ENCODE measurements at regions not wholly inside any gene's neighbourhood (a gene's known extent, or its start where the extent isn't known, plus 50 kb on each side); places are given as distances from the start of the nearest gene placed in this dataset.

GRCh38 chr4:58543465-58543864 lies 1433.3 kb upstream of the IGFBP7 start:
- no peak overlapping the region for H3K27ac ChIP-seq
- no peak for DNase-seq (ENCODE audit: low spot score)
- CTCF ChIA-PET = interaction anchor here (0.6 kb wide), 1 partner anchor 1071 kb away, joined by 3 read pairs; no protein-coding TSS in a partner anchor
- POLR2A ChIA-PET (ENCODE audit: low non-redundant PET) = no interaction called here
- no peak for TF ChIP-seq CTCF (conservative IDR thresholded peaks at IDR 0.05; ENCODE audit: low read depth)

GRCh38 chr4:58541926-58542325 lies 1431.7 kb upstream of the IGFBP7 start:
- no peak for TF ChIP-seq CTCF (conservative IDR thresholded peaks at IDR 0.05; ENCODE audit: low read depth)
- no peak for DNase-seq (ENCODE audit: low spot score)
- no peak overlapping the region for H3K27ac ChIP-seq
- CTCF ChIA-PET = no interaction called here
- POLR2A ChIA-PET (ENCODE audit: low non-redundant PET) = no interaction called here

- CTCF ChIA-PET = no interaction called here
- POLR2A ChIA-PET (ENCODE audit: low non-redundant PET) = no interaction called here
- DNase-seq (ENCODE audit: low spot score) = no peak
- no peak for TF ChIP-seq CTCF (conservative IDR thresholded peaks at IDR 0.05; ENCODE audit: low read depth)
- no peak overlapping the region for H3K27ac ChIP-seq
Observed at GRCh38 chr4:58522765-58523382, 1412.7 kb upstream of the IGFBP7 start.

GRCh38 chr4:58515226-58515625 lies 1405.0 kb upstream of the IGFBP7 start:
- CTCF ChIA-PET = no interaction called here
- POLR2A ChIA-PET (ENCODE audit: low non-redundant PET) = no interaction called here
- no peak for DNase-seq (ENCODE audit: low spot score)
- H3K27ac ChIP-seq = no peak overlapping the region
- no peak for TF ChIP-seq CTCF (conservative IDR thresholded peaks at IDR 0.05; ENCODE audit: low read depth)

GRCh38 chr4:58514299-58514698 lies 1404.1 kb upstream of the IGFBP7 start:
- ChIA-PET CTCF (no interaction called here), POLR2A (ENCODE audit: low non-redundant PET) (no interaction called here)
- no peak for DNase-seq (ENCODE audit: low spot score)
- no peak overlapping the region for H3K27ac ChIP-seq
- no peak for TF ChIP-seq CTCF (conservative IDR thresholded peaks at IDR 0.05; ENCODE audit: low read depth)

- no peak for DNase-seq (ENCODE audit: low spot score)
- TF ChIP-seq CTCF (conservative IDR thresholded peaks at IDR 0.05; ENCODE audit: low read depth) = no peak
- H3K27ac ChIP-seq = no peak overlapping the region
- ChIA-PET POLR2A (ENCODE audit: low non-redundant PET) (no interaction called here), CTCF (no interaction called here)
Observed at GRCh38 chr4:58510652-58511051, 1400.5 kb upstream of the IGFBP7 start.

GRCh38 chr4:58507079-58507478 lies 1396.9 kb upstream of the IGFBP7 start:
- no peak for TF ChIP-seq CTCF (conservative IDR thresholded peaks at IDR 0.05; ENCODE audit: low read depth)
- DNase-seq (ENCODE audit: low spot score) = no peak
- H3K27ac ChIP-seq = no peak overlapping the region
- ChIA-PET POLR2A (ENCODE audit: low non-redundant PET) (no interaction called here), CTCF (no interaction called here)

Measured in RWPE1 (cell line).